GM18498 (cell line): ENCODE measurements at regions not wholly inside any gene's neighbourhood (a gene's known extent, or its start where the extent isn't known, plus 50 kb on each side); places are given as distances from the start of the nearest gene placed in this dataset.
"Not testable (repeated sequence)": the region's sequence is repeated elsewhere in the genome, so short reads cannot be mapped to it uniquely, and the experiment has no call there.

ENCODE experiments used
- ATAC-seq: cut with Tn5 transposase; IDR thresholded peaks from one replicate; pipeline ENCODE4 v1.9.1; 2021; ENCODE audit warnings: mild to moderate bottlenecking, moderate library complexity; ENCODE audit not compliant: unreplicated experiment

DNA sequence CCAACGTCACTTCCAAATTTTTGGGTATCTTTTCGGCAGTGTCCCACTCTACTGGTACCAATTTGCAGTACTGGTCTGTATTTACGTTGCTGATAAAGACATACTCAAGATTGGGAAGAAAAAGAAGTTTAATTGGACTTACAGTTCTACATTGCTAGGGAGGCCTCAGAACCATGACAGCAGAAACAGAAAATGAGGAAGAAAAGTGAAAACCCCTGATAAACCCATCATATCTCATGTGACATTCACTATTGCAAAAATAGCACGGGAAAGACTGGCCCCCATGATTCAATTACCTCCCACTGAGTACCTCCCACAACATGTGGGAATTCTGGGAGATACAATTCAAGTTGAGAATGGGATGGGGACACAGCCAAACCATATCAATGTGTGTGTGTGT, 364.0 kb upstream of the KCND2 start:
- ATAC-seq, result no peak

GRCh38 chr7:119914119-119914518, 358.9 kb upstream of the KCND2 start:
- ATAC-seq, result not testable (repeated sequence)

DNA sequence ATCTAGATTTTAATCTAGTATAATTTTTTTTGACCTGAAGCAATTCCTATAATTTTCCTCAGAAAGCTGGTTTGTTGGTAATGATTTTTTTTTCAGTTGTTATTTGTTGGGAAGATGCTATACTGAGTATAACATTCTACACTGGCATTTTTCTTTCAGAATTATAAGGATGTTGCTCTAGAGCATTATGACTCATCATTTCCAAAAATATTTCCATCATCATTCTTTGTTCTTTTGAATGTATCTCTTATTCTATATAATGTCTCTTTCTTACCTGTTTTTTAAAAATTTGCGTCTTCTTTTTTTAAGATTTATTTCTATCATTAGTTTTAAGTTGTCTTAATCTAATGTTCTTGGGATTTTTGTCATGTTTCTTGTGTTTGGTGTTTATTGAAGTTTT, 356.5 kb upstream of the KCND2 start:
- ATAC-seq, result no peak

GRCh38 chr7:119918185-119918584, 354.8 kb upstream of the KCND2 start:
- ATAC-seq, result no peak

- ATAC-seq, result no peak
Observed at GRCh38 chr7:119919986-119920385, 353.0 kb upstream of the KCND2 start.

DNA sequence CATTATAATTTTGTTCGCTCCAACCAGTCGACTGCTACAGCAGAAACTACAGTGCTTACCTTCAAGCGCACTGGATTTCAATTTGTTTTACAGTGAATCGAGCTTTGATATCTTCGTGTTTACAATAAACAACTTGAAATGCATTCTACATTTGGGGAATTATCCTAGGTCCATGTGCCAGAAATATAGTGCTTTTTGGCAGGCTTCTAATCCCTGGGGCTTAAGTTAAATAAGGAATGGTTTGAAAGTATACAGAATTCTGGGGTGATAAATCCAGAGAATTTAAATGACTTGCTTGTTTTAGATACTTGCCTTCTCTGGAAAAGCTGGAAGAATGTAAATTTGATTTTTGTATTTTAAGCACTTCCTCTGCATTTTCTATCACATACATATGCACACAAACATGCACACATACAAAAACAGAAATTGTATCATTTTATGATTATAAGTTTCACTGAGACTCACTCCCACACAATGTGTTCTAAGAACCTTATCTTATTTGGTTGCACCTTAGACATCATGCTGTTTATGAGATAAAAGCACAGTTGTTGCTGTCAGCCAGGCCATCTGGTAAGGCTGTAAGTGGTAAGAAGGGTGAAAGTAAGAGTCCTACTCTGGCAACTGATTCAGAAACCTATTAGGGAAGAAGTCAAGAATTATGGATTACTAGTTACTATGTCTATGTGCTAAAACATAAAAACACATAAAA, 347.2 kb upstream of the KCND2 start:
- no peak for ATAC-seq

- ATAC-seq, result no peak
Observed at GRCh38 chr7:119929891-119930290, 343.1 kb upstream of the KCND2 start.

GRCh38 chr7:119931230-119931824, 341.6 kb upstream of the KCND2 start:
- no peak for ATAC-seq

DNA sequence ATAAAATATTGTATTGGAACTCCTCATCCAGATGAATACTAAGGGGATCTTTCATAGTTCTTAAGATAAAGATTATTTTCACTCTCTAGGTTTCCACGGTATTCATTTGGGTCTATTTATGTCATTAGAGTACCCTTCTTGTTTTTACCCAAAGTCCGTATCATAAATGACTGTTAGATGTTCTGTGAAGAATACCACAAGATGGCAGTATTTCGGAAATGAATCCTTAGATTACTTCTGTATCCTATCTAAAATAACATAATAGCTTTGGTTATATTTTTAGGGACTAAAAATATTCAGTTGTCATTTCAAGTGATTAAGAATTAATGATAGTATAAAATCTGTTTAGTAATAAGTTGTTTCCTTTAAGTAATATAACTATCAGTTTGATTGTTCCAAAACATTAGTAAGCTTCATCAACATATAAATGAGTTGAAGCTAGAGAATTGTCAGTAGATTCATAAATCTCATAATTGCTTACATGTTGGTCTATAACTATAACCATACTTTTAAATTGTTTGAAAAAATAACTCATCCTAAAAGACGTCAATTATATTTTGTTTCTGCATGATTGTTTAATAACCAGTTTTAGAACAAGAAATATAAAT, 337.5 kb upstream of the KCND2 start:
- ATAC-seq, result peak; percentile 69

GRCh38 chr7:119936836-119937235, 336.1 kb upstream of the KCND2 start:
- no peak for ATAC-seq

DNA sequence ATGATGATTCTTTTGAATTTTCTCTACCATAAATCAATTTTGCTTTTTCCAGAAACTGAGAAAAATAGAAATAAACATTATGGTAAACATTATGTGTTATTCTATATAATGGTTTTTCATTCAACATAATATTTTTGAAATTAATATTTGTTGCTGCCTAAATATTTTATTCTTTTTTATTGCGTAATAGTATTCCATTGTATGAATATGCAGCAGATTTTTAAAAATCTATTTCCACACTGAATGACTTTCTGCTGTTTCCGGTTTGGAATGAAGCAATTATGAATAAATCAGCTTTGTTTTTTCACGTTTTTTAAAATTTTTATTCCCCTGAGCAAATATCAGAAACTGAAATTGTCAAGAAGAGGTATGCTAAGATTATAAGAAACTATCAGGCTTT, 335.2 kb upstream of the KCND2 start:
- no peak for ATAC-seq

GRCh38 chr7:119943942-119944600, 328.9 kb upstream of the KCND2 start:
- ATAC-seq, result no peak

- no peak for ATAC-seq
Observed at GRCh38 chr7:119944601-119944972, 328.4 kb upstream of the KCND2 start.

GRCh38 chr7:119945822-119946221, 327.2 kb upstream of the KCND2 start:
- ATAC-seq, result no peak

DNA sequence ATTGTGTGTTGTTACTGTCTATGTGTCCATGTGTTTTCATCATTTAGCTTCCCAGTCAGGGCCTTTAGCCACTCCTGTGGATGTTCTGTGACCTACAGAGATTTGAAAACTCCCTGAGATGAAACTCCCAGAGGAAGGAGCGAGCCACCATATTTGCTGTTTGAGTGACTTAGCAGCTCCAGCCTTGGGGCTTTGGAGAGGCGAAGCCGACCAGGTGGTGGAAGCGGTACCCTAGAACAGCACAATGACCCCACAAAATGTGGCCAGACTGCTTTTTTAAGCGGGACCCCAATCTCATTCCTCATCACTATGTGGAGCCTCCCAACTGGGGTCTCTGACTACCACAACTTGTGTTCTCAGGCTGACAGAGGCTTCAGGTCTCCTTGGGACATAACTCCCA, 323.9 kb upstream of the KCND2 start:
- no peak for ATAC-seq

DNA sequence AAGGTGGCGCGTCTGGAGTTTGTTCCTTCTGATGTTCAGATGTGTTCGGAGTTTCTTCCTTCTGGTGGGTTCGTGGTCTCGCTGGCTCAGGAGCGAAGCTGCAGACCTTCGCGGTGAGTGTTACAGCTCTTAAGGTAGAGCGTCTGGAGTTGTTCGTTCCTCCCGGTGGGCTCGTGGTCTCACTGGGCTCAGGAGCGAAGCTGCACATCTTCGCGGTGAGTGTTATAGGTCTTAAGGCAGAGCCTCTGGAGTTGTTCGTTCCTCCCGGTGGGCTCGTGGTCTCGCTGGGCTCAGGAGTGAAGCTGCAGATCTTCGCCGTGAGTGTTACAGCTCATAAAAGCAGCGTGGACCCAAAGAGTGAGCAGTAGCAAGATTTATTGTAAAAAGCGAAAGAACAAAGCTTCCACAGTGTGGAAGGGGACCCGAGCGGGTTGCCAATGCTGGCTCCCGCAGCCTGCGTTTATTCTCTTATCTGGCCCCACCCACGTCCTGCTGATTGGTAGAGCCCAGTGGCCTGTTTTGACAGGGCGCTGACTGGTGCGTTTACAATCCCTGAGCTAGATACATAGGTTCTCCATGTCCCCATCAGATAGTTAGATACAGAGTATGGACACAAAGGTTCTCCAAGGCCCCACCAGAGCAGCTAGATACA, 322.5 kb upstream of the KCND2 start:
- not testable (repeated sequence) for ATAC-seq

GRCh38 chr7:119951614-119952013, 321.4 kb upstream of the KCND2 start:
- ATAC-seq, result not testable (repeated sequence)

DNA sequence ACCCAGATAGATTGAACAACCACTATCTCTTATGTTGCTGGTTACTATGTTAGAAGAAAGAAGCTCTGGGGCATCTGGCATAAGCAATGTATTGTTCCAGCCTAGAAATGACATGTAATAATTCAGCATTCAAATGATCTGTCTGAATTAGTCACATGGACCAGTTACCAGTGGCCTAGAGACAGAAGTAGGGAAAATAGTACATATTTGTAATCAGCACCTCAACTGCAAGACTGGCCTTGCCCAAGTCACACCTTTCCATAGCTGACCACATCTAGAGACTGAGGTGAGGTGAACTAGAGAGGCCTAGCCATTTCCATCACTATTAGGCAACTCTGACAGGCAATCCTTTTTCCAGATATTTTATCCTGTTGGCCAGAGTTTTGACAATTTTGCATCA, 315.6 kb upstream of the KCND2 start:
- no peak for ATAC-seq

- no peak for ATAC-seq
Observed at GRCh38 chr7:119959811-119960210, 313.2 kb upstream of the KCND2 start.

- no peak for ATAC-seq
Observed at GRCh38 chr7:119963654-119964053, 309.3 kb upstream of the KCND2 start.

DNA sequence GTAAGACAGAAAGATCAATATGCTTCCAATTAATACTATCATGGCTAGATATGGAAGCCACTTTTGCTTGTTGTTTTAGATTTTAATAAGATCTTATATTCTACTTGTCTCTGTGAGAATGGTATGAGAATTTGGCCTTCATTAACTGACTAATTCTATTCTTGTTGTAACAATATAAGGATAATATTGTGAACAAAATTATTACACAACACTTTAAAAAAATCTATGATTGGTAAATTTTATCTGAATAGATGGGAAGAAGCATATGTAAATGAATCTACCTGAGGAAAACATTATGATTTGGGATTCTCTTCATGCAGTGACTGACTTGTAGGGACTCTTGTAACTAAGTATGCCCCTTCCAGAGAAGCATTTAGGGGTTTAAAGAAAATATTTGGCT, 308.9 kb upstream of the KCND2 start:
- ATAC-seq, result no peak
